HEK293 (cell line): ENCODE measurements at regions not wholly inside any gene's neighbourhood (a gene's known extent, or its start where the extent isn't known, plus 50 kb on each side); places are given as distances from the start of the nearest gene placed in this dataset.

Source experiments
- CTCF ChIP-seq: fragments of 450-650 bp; formaldehyde crosslinking; IDR thresholded peaks from 2 replicates; pipeline ENCODE4 v1.5.1; 2016; ENCODE audit warnings: missing biosample characterization, missing genetic modification characterization
- PRDM2 ChIP-seq: fragments of 450-650 bp; formaldehyde crosslinking; IDR thresholded peaks from 2 replicates; pipeline ENCODE4 v1.5.1; 2016; ENCODE audit warnings: missing biosample characterization, missing genetic modification characterization, borderline replicate concordance
- REPIN1 ChIP-seq: fragments of 450-650 bp; formaldehyde crosslinking; IDR thresholded peaks from 2 replicates; pipeline ENCODE4 v1.5.1; 2017; ENCODE audit warnings: missing biosample characterization, missing genetic modification characterization, low read depth
- SETDB1 ChIP-seq: IDR thresholded peaks from one replicate; pipeline ENCODE4 v1.6.1; 2017; ENCODE audit warnings: mild to moderate bottlenecking, low read length, moderate library complexity, mixed read lengths; ENCODE audit not compliant: insufficient read length
- ZNF138 ChIP-seq: fragments of 450-650 bp; formaldehyde crosslinking; IDR thresholded peaks from 2 replicates; pipeline ENCODE4 v1.5.1; 2016; ENCODE audit warnings: missing biosample characterization, missing genetic modification characterization, borderline replicate concordance
- ZNF18 ChIP-seq: fragments of 450-650 bp; formaldehyde crosslinking; IDR thresholded peaks from 2 replicates; pipeline ENCODE4 v1.5.1; 2016; ENCODE audit warnings: missing biosample characterization, missing genetic modification characterization

GRCh38 chr2:126568734-126569133, 87.2 kb upstream of the GYPC start:
- TF ChIP-seq CTCF (tag by site-specific recombination) (no peak), ZNF138 (tag by site-specific recombination) (no peak), SETDB1 (no peak), ZNF18 (tag by site-specific recombination) (no peak), REPIN1 (tag by site-specific recombination) (no peak), PRDM2 (tag by site-specific recombination) (no peak)
